NCI-H1417 (cell line): ENCODE measurements at regions not wholly inside any gene's neighbourhood (a gene's known extent, or its start where the extent isn't known, plus 50 kb on each side); places are given as distances from the start of the nearest gene placed in this dataset.
"Not testable (repeated sequence)": the region's sequence is repeated elsewhere in the genome, so short reads cannot be mapped to it uniquely, and the experiment has no call there.

Experiments
- DNase-seq, 3 experiments: peaks; one replicate each; lab custom pipeline; 2025; lab: John Stamatoyannopoulos, UW

DNA sequence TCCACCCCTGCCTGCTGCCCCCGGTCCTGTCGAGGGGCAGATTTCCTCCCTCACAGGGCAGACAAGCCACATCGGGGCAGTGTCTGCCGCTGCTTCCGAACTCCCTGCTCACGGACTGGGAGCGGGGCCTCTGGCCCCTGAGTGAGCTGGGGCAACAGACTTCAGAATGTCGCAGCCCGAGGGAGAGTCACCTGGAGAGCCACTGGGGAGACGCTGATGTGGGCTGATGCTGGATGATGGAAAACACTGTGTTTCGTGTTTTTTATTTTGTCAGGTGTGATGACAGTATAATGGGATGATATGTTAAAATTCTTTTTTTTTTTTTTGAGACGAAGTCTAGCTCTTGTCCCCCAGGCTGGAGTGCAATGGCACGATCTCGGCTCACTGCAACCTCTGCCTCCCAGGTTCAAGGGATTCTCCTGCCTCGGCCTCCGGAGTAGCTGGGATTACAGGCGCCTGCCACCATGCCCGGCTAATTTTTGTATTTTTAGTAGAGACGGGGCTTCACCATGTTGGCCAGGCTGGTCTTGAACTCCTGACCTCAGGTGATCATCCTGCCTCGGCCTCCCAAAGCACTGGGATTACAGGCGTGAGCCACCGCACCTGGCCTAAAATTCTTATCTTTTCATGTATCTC is 52.1 kb upstream of the SEPTIN5 start:
- not testable (repeated sequence) for DNase-seq

DNA sequence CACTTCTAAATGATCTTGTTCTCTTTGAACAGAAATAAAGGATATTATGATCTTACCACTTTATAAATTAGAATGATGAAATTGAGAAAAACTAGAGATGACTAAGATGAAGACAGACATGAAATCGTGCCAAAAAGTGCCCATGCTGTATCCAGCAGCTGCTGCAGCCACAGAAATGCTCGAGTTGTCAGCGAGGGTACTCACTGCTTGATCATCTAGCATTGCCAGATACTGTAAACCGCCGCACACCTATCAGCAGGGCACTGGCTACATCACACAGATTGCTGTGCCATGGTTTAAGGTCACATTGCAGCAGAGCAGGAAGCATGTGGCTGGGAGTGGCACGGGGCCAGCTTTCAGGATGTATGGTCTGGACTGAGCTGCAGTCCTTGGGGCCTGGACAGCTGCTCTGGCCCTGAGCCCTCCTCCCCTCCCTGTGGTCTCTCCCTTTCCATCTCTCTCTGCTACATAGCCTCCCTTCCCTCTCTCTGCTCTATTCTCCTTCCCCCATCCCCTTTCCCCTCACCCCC is 51.0 kb upstream of the SEPTIN5 start:
- DNase-seq, result peak in 1 of 3 experiments; percentile 13

DNA sequence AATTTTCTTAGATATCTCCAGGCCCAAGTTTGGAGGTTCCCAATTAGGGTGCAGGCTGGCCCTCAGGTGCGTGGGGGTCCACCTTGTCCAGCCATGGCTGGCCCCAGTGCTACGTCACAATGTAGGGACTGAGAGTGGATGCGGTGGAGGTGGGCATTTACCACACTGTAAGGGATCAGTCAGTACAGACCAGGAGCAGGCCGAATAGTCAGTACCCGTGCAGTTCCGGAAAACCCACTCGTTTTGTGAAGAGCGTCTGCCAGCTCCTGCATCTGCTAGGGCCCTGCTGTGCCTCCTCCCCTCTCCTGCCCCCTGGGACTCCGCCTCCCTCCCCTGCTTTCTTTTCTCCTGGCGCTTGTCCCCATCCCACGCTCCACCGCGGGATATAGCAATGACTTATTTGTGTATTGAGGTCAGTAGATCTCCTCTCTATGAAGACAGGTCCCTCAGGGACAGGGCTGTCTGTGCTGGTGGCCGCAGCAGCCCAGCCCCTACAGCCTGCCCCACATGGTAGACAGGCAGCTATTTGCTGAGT is 50.4 kb upstream of the SEPTIN5 start:
- DNase-seq, result peak; percentile 0 to 24 (median 8)

DNA sequence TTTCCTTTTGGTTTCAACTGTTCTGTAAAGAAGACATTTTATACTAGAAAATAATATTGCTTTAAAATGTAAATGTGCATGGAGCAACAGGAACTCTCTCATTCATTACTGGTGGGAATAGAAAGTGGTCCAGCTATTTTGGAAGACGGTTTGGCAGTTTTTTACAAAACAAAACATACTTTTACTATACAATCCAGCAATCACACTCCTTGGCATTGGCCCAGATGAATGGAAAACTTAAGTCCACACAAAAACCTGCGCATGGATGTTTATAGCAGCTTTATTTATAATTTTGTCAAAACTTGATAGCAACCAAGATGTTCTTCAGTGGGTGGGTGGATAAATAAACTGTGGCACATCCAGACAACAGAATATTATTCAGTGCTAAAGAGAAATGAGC is 49.9 kb upstream of the SEPTIN5 start:
- DNase-seq, result no peak
